ENCODE measurements at regions not wholly inside any gene's neighbourhood (a gene's known extent, or its start where the extent isn't known, plus 50 kb on each side); places are given as distances from the start of the nearest gene placed in this dataset.

DNA sequence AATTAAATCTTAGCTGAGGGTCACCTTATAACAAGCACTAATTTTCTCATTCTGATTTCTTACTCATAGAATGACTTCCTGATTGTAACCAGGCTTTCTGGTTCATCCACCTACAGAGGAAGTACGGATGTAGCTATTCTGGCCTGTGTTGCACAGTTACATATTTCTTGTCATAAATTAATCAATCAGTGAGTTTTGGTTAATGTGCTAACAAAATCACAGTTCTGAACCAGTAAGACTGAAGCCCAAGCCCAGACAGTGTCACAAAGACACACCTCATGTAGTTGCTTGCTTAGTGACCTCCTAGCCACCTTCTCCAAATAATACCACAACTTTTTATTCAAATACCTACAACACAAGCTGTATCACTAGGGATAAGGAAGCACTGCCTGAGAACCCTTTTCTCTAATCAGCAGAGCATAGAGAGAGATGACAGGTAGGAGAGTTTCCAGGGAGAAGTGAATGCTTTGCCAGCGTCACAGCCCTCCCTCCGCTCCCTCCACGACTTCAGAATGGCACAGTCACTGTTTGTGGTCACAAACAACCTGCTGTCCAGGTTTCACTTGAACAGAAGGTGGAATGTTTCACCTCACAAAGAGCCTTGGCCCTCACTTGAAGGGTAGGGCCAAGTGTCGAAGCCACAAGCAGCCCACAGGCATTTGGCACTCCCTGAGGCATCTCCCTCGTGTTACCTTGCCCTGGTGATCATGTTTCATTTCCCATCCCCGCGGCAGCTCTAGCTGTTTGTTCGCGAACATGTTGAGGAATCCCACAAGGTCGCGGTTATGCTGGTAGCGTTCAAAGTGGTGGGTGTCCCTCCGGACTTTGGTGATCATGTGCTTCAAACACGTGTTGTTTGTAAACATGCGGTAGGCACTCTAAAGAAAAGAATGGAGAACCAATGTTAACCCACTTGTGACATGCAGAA, 120.8 kb upstream of the STK17B start:
- no peaks in the 10 kb centered on the region for H4K20me1 ChIP-seq (replicated peaks; ENCODE audit: control insufficient read depth, extremely low read depth, insufficient read depth, low read length)
- no peak overlapping the region for H3K4me2 ChIP-seq (ENCODE audit: insufficient read depth, low read length)
- BruUV-seq (replicated peaks), result no TSS peak
- no peaks in the 10 kb centered on the region for H3K27me3 ChIP-seq (ENCODE audit: control insufficient read depth in 2 of 2, insufficient read depth in 2 of 2, low read length in 2 of 2)
- peaks cover 4 to 25% of the 10 kb centered on the region in 2 experiments for H3K36me3 ChIP-seq (ENCODE audit: control insufficient read depth in 2 of 2, extremely low read depth in 1 of 2, insufficient read depth in 2 of 2, low read length in 2 of 2)
- POLR2A ChIA-PET, result no interaction called here
- TF ChIP-seq JUN (IDR thresholded peaks at IDR 0.05; ENCODE audit: borderline replicate concordance, insufficient read depth, insufficient read length, low read depth), result no peak
- TF ChIP-seq MYC (IDR thresholded peaks at IDR 0.05; ENCODE audit: low read depth, low read length), result no peak
- TF ChIP-seq POLR2AphosphoS5 (IDR thresholded peaks at IDR 0.05; ENCODE audit: insufficient read depth, low read depth, low read length), result no peak
- TF ChIP-seq, protein P1, sequence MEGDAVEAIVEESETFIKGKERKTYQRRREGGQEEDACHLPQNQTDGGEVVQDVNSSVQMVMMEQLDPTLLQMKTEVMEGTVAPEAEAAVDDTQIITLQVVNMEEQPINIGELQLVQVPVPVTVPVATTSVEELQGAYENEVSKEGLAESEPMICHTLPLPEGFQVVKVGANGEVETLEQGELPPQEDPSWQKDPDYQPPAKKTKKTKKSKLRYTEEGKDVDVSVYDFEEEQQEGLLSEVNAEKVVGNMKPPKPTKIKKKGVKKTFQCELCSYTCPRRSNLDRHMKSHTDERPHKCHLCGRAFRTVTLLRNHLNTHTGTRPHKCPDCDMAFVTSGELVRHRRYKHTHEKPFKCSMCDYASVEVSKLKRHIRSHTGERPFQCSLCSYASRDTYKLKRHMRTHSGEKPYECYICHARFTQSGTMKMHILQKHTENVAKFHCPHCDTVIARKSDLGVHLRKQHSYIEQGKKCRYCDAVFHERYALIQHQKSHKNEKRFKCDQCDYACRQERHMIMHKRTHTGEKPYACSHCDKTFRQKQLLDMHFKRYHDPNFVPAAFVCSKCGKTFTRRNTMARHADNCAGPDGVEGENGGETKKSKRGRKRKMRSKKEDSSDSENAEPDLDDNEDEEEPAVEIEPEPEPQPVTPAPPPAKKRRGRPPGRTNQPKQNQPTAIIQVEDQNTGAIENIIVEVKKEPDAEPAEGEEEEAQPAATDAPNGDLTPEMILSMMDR (IDR thresholded peaks at IDR 0.05; ENCODE audit: extremely low read depth in 1 of 2, insufficient read depth in 1 of 2, low read depth in 1 of 2, low read length in 2 of 2), result no peak
- TF ChIP-seq POLR2A (IDR thresholded peaks at IDR 0.05; ENCODE audit: low read depth, low read length), result no peak
- TF ChIP-seq, protein P2, sequence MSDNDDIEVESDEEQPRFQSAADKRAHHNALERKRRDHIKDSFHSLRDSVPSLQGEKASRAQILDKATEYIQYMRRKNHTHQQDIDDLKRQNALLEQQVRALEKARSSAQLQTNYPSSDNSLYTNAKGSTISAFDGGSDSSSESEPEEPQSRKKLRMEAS (IDR thresholded peaks at IDR 0.05; ENCODE audit: insufficient read depth, insufficient read length), result no peak
- no peak for TF ChIP-seq GATA2 (IDR thresholded peaks at IDR 0.05; ENCODE audit: insufficient read depth, insufficient read length, low read depth, low read length)
- no peak for TF ChIP-seq FOS (IDR thresholded peaks at IDR 0.05; ENCODE audit: borderline replicate concordance, insufficient read depth, low read length)
- TF ChIP-seq EZH2 (IDR thresholded peaks at IDR 0.05; ENCODE audit: borderline replicate concordance, low read depth, low read length, severe bottlenecking), result no peak
- no peak overlapping the region for H3K9ac ChIP-seq (replicated peaks; ENCODE audit: extremely low read depth, insufficient read depth, low read length)
- no peak overlapping the region for H2AFZ ChIP-seq (ENCODE audit: low read depth, low read length)
- H3K27ac ChIP-seq (ENCODE audit: insufficient read depth, low read depth, low read length), result no peak overlapping the region
- no peaks in the 10 kb centered on the region for H3K9me1 ChIP-seq (replicated peaks; ENCODE audit: control insufficient read depth, extremely low read depth, insufficient read depth, low read length)
- peaks cover 27% of the 10 kb centered on the region for H3K4me1 ChIP-seq (ENCODE audit: control insufficient read depth, extremely low read depth, insufficient read depth, low read length)
- H3K4me3 ChIP-seq (replicated peaks in 1 of 3; ENCODE audit: insufficient read depth in 1 of 3, low read depth in 1 of 3, low read length in 3 of 3), result no peak overlapping the region
- dilution Hi-C loops (cut with MboI; ENCODE audit: extremely low pct_ligation_motif_present, low sequenced_read_pairs), result no loop called here
- no peaks in the 10 kb centered on the region for H3K9me3 ChIP-seq (replicated peaks; ENCODE audit: control insufficient read depth, insufficient read depth, low read length)
- DNase-seq (ENCODE audit: low read depth, low spot score) (no peak), FAIRE-seq (no peak)
- intact Hi-C loops (cut with micrococcal nuclease), result loop anchor here (10.0 kb wide), 1 partner anchor 463 kb away; no protein-coding TSS in a partner anchor
- H3K79me2 ChIP-seq (ENCODE audit: control insufficient read depth, insufficient read depth, low read length), result no peaks in the 10 kb centered on the region
- CTCF ChIA-PET, result interaction anchor here (1.0 to 1.6 kb wide), 3 partner anchors 9 to 214 kb away, joined by 3 to 4 read pairs (median 3); no protein-coding TSS in a partner anchor

All from endothelial cell of umbilical vein (primary cell).